PFSK-1 (cell line): ENCODE measurements at regions not wholly inside any gene's neighbourhood (a gene's known extent, or its start where the extent isn't known, plus 50 kb on each side); places are given as distances from the start of the nearest gene placed in this dataset.

Experiments used
- FOXP2 ChIP-seq: optimal IDR thresholded peaks from 2 replicates; pipeline ENCODE3; 2011; ENCODE audit warnings: borderline replicate concordance, control low read depth, inconsistent platforms; ENCODE audit not compliant: insufficient read depth; ENCODE audit errors: extremely low read length, extremely low read depth
- POLR2AphosphoS5 ChIP-seq: IDR thresholded peaks from 2 replicates; pipeline ENCODE4 v1.6.1; 2012; ENCODE audit warnings: low read depth, mild to moderate bottlenecking, control low read depth, low read length, moderate library complexity
- REST ChIP-seq, 2 experiments: IDR thresholded peaks; 2 replicates each; pipeline versions ENCODE4 v1.6.1 to v1.8.0; 2011 to 2012; ENCODE audit warnings: low read depth in 2 of 2, low read length in 2 of 2, control low read depth in 1 of 2, inconsistent platforms in 1 of 2, mild to moderate bottlenecking in 1 of 2, moderate library complexity in 1 of 2; ENCODE audit not compliant: insufficient read depth in 1 of 2
- SIN3A ChIP-seq: IDR thresholded peaks from 2 replicates; pipeline ENCODE4 v1.6.1; 2012; ENCODE audit warnings: mild to moderate bottlenecking, low read length, moderate library complexity, borderline replicate concordance; ENCODE audit not compliant: insufficient read depth
- TAF1 ChIP-seq: IDR thresholded peaks from 2 replicates; pipeline ENCODE4 v1.6.1; 2012; ENCODE audit warnings: low read length, control low read depth, borderline replicate concordance; ENCODE audit not compliant: insufficient read depth

- TF ChIP-seq TAF1 (no peak), SIN3A (no peak), POLR2AphosphoS5 (no peak), REST (IDR thresholded peaks at IDR 0.05; ENCODE audit: insufficient read depth in 1 of 2, low read depth in 2 of 2, low read length in 2 of 2) (no peak), FOXP2 (no peak)
Observed at GRCh38 chr9:85417674-85418073, 324.1 kb downstream of the AGTPBP1 start.

GRCh38 chr9:85416715-85417114 lies 325.0 kb downstream of the AGTPBP1 start:
- TF ChIP-seq FOXP2 (no peak), TAF1 (no peak), POLR2AphosphoS5 (no peak), SIN3A (no peak), REST (IDR thresholded peaks at IDR 0.05; ENCODE audit: insufficient read depth in 1 of 2, low read depth in 2 of 2, low read length in 2 of 2) (no peak)

GRCh38 chr9:85414390-85414789 lies 327.4 kb downstream of the AGTPBP1 start:
- TF ChIP-seq REST (IDR thresholded peaks at IDR 0.05; ENCODE audit: insufficient read depth in 1 of 2, low read depth in 2 of 2, low read length in 2 of 2) (no peak), SIN3A (no peak), TAF1 (no peak), FOXP2 (no peak), POLR2AphosphoS5 (no peak)

DNA sequence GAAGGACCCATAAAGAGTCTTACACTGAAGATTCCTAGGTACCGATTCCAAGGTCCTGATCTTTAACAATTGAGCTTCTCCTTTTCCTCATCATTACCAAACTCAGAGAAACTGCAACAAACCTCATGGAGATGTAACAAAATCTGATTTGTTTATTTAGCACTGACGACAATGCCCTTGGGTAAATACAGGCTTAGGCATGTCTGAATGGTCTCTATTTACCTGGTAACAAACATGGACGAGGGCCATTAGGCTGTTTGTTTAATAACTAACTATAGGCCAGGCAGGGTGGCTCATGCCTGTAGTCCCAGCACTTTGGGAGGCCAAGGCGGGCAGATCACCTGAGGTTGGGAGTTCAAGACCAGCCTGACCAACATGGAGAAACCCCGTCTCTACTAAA lies 333.3 kb downstream of the AGTPBP1 start:
- TF ChIP-seq TAF1 (no peak), REST (IDR thresholded peaks at IDR 0.05; ENCODE audit: insufficient read depth in 1 of 2, low read depth in 2 of 2, low read length in 2 of 2) (no peak), POLR2AphosphoS5 (no peak)

DNA sequence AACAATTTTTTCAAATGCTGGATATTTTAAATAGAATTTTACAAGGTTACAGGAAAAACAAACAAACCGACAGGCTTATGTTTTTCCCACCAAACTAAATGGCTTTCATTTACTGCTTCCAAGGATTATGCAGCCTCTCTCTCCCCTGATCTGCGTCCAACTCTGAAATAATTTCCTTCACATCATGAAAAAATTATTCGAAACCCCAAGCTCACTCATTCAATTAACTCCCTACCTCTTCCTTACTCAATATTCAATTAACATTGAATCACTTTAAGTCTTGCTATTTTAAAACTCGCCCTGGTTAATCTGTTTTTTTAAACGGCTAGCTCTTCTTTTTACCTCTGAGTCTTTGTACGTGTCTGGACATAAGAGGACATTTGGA lies 336.2 kb downstream of the AGTPBP1 start:
- TF ChIP-seq FOXP2 (no peak), TAF1 (no peak), REST (IDR thresholded peaks at IDR 0.05; ENCODE audit: insufficient read depth in 1 of 2, low read depth in 2 of 2, low read length in 2 of 2) (no peak), POLR2AphosphoS5 (no peak), SIN3A (no peak)
